ENCODE measurements at regions not wholly inside any gene's neighbourhood (a gene's known extent, or its start where the extent isn't known, plus 50 kb on each side); places are given as distances from the start of the nearest gene placed in this dataset.
A peak's percentile ranks its signal among the peaks of the same experiment; 100 is the strongest.

DNA sequence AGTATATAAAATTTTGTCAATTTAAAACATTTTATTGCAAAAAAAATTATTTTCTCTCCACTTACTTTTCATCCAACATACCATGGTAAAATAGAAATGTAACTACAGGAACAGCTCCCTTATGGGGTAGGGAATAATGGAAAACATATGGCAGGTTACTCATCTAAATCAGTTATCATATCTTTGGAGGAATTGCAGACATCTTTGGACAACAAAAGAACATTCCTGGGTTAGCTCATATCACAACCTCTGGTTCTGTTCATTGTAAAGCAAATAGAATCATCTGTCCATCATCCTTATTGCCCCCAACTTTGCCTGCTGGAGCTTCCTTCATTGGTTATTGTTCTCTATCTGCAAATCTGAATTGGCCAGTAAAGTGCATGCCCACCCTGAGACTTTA, 387.5 kb upstream of the GRID2 start:
- H3K4me3 ChIP-seq, result no peak overlapping the region
- H3K4me1 ChIP-seq, result no peaks in the 10 kb centered on the region
- no peak for TF ChIP-seq CTCF (IDR thresholded peaks at IDR 0.05)
- no peak overlapping the region for H3K27ac ChIP-seq
- no peaks in the 10 kb centered on the region for H3K9me3 ChIP-seq
- no peaks in the 10 kb centered on the region for H3K27me3 ChIP-seq (ENCODE audit: low read depth)
- intact Hi-C loops (cut with DNase I), result no loop called here
- no peaks in the 10 kb centered on the region for H3K36me3 ChIP-seq
- DNase-seq (no peak), ATAC-seq (no peak)

GRCh38 chr4:91924625-91925024, 379.1 kb upstream of the GRID2 start:
- H3K27ac ChIP-seq, result no peak overlapping the region
- DNase-seq (no peak), ATAC-seq (peak in 1 of 2 donors; percentile 21)
- H3K4me1 ChIP-seq, result no peaks in the 10 kb centered on the region
- no peaks in the 10 kb centered on the region for H3K36me3 ChIP-seq
- H3K9me3 ChIP-seq, result no peaks in the 10 kb centered on the region
- H3K4me3 ChIP-seq, result no peak overlapping the region
- H3K27me3 ChIP-seq (ENCODE audit: low read depth), result no peaks in the 10 kb centered on the region
- TF ChIP-seq CTCF (IDR thresholded peaks at IDR 0.05), result no peak
- intact Hi-C loops (cut with DNase I), result no loop called here

GRCh38 chr4:91935217-91935616, 368.5 kb upstream of the GRID2 start:
- no peaks in the 10 kb centered on the region for H3K36me3 ChIP-seq
- intact Hi-C loops (cut with DNase I), result no loop called here
- no peaks in the 10 kb centered on the region for H3K9me3 ChIP-seq
- H3K27ac ChIP-seq, result no peak overlapping the region
- H3K4me3 ChIP-seq, result no peak overlapping the region
- no peak for DNase-seq
- no peaks in the 10 kb centered on the region for H3K27me3 ChIP-seq (ENCODE audit: low read depth)
- ATAC-seq, result no peak
- no peak for TF ChIP-seq CTCF (IDR thresholded peaks at IDR 0.05)
- H3K4me1 ChIP-seq, result no peaks in the 10 kb centered on the region

GRCh38 chr4:91936311-91936710, 367.5 kb upstream of the GRID2 start:
- H3K27me3 ChIP-seq (ENCODE audit: low read depth), result no peaks in the 10 kb centered on the region
- no peaks in the 10 kb centered on the region for H3K9me3 ChIP-seq
- no peak overlapping the region for H3K4me3 ChIP-seq
- no peak for DNase-seq
- no peak overlapping the region for H3K27ac ChIP-seq
- TF ChIP-seq CTCF (IDR thresholded peaks at IDR 0.05), result no peak
- no peaks in the 10 kb centered on the region for H3K36me3 ChIP-seq
- no peak for ATAC-seq
- intact Hi-C loops (cut with DNase I), result no loop called here
- no peaks in the 10 kb centered on the region for H3K4me1 ChIP-seq

DNA sequence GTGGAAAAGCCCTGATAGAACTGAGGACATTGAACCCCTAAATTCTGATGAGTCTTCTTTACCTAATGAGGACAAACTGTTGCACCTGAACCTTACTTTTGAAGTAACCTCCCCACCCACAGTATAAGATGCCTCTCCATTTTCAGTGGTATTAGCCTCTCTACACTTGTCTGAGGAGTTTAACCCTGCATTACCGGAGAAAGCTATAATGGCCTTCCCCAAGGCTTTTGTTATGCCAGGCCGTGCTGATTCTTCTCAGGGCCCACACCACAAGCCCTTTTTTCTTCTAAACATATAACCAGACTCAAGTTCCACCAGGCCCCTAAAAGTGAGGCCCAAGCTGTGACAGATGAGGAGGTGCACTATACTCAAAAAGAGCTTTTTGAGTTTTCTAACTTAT, 345.8 kb upstream of the GRID2 start:
- Histone ChIP-seq H3K27me3 (ENCODE audit: low read depth) (no peaks in the 10 kb centered on the region), H3K27ac (no peak overlapping the region), H3K4me1 (no peaks in the 10 kb centered on the region), H3K4me3 (no peak overlapping the region), H3K36me3 (no peaks in the 10 kb centered on the region), H3K9me3 (peaks cover 5% of the 10 kb centered on the region)
- no peak for ATAC-seq
- no peak for DNase-seq
- TF ChIP-seq CTCF (IDR thresholded peaks at IDR 0.05), result no peak
- intact Hi-C loops (cut with DNase I), result no loop called here

GRCh38 chr4:91958596-91958995, 345.2 kb upstream of the GRID2 start:
- ATAC-seq (no peak), DNase-seq (no peak)
- H3K27me3 ChIP-seq (ENCODE audit: low read depth), result no peaks in the 10 kb centered on the region
- intact Hi-C loops (cut with DNase I), result no loop called here
- no peak overlapping the region for H3K4me3 ChIP-seq
- no peak overlapping the region for H3K27ac ChIP-seq
- TF ChIP-seq CTCF (IDR thresholded peaks at IDR 0.05), result no peak
- no peaks in the 10 kb centered on the region for H3K36me3 ChIP-seq
- H3K9me3 ChIP-seq, result peaks cover 5% of the 10 kb centered on the region
- no peaks in the 10 kb centered on the region for H3K4me1 ChIP-seq

Data from lower lobe of right lung (tissue), 2 donors.